ENCODE measurements at regions not wholly inside any gene's neighbourhood (a gene's known extent, or its start where the extent isn't known, plus 50 kb on each side); places are given as distances from the start of the nearest gene placed in this dataset.

DNA sequence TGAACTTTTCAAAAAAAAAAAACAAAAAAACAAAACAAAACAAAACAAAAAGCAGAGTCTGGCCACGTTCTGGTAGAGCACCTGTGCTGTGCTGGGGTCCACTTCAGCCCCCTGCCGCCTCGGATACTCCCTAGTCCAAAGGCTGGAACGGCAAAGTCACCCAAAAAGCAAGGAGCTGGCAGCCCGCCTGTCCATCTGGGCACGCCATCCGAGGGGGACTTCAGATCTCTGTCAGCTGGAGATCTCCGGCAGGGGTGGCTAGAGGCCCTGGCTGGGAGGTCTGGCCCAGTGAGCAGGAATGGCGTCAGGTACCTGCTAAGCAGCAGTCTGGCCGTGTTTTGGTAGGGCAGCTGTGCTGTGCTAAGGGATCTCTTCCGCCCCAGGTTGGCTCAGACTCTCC lies 152.3 kb upstream of the ZNF516 start:
- TF ChIP-seq, protein P1, sequence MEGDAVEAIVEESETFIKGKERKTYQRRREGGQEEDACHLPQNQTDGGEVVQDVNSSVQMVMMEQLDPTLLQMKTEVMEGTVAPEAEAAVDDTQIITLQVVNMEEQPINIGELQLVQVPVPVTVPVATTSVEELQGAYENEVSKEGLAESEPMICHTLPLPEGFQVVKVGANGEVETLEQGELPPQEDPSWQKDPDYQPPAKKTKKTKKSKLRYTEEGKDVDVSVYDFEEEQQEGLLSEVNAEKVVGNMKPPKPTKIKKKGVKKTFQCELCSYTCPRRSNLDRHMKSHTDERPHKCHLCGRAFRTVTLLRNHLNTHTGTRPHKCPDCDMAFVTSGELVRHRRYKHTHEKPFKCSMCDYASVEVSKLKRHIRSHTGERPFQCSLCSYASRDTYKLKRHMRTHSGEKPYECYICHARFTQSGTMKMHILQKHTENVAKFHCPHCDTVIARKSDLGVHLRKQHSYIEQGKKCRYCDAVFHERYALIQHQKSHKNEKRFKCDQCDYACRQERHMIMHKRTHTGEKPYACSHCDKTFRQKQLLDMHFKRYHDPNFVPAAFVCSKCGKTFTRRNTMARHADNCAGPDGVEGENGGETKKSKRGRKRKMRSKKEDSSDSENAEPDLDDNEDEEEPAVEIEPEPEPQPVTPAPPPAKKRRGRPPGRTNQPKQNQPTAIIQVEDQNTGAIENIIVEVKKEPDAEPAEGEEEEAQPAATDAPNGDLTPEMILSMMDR (IDR thresholded peaks at IDR 0.05): no peak
- TF ChIP-seq POLR2A (IDR thresholded peaks at IDR 0.05): no peak
- no peak for TF ChIP-seq EP300 (IDR thresholded peaks at IDR 0.05)
